Osteocyte (in vitro differentiated cells): ENCODE measurements at regions not wholly inside any gene's neighbourhood (a gene's known extent, or its start where the extent isn't known, plus 50 kb on each side); places are given as distances from the start of the nearest gene placed in this dataset.

Source experiments
- DNase-seq: peaks from one replicate; pipeline ENCODE4 v3.0.0; 2021; ENCODE audit warnings: mixed read lengths; ENCODE audit not compliant: unreplicated experiment; ENCODE audit errors: extremely low spot score
- H3K27ac Mint-ChIP-seq: one replicate; pipeline ENCODE4 v1.8.0; 2021; ENCODE audit warnings: mild to moderate bottlenecking, mixed read lengths; ENCODE audit not compliant: unreplicated experiment
- H3K27me3 Mint-ChIP-seq: one replicate; pipeline ENCODE4 v1.8.0; 2021; ENCODE audit warnings: mixed read lengths; ENCODE audit not compliant: unreplicated experiment
- H3K36me3 Mint-ChIP-seq: one replicate; pipeline ENCODE4 v1.8.0; 2021; ENCODE audit warnings: mixed read lengths; ENCODE audit not compliant: unreplicated experiment
- H3K4me1 Mint-ChIP-seq: one replicate; pipeline ENCODE4 v1.8.0; 2021; ENCODE audit warnings: mixed read lengths; ENCODE audit not compliant: unreplicated experiment
- H3K4me3 Mint-ChIP-seq: one replicate; pipeline ENCODE4 v1.8.0; 2021; ENCODE audit warnings: mild to moderate bottlenecking, moderate library complexity, mixed read lengths; ENCODE audit not compliant: unreplicated experiment
- H3K9me3 Mint-ChIP-seq: one replicate; pipeline ENCODE4 v1.8.0; 2021; ENCODE audit warnings: mixed read lengths; ENCODE audit not compliant: unreplicated experiment
- CTCF ChIP-seq: fragments of 200-600 bp; sonication (generic); IDR thresholded peaks from 2 replicates; pipeline ENCODE4 v1.5.0; 2021; ENCODE audit warnings: antibody characterized with exemption, mild to moderate bottlenecking, moderate library complexity

GRCh38 chr2:2660789-2661355, 329.8 kb upstream of the MYT1L start:
- no peaks in the 10 kb centered on the region for H3K36me3 Mint-ChIP-seq
- H3K27ac Mint-ChIP-seq = no peak overlapping the region
- TF ChIP-seq CTCF = no peak
- H3K27me3 Mint-ChIP-seq = no peaks in the 10 kb centered on the region
- H3K9me3 Mint-ChIP-seq = peaks cover 13% of the 10 kb centered on the region
- no peak overlapping the region for H3K4me3 Mint-ChIP-seq
- H3K4me1 Mint-ChIP-seq = no peaks in the 10 kb centered on the region
- no peak for DNase-seq

GRCh38 chr2:2657121-2657962, 326.3 kb upstream of the MYT1L start:
- DNase-seq = no peak
- Mint-ChIP-seq H3K36me3 (no peaks in the 10 kb centered on the region), H3K9me3 (peaks cover 9% of the 10 kb centered on the region), H3K4me3 (no peak overlapping the region), H3K4me1 (no peaks in the 10 kb centered on the region), H3K27me3 (no peaks in the 10 kb centered on the region), H3K27ac (no peak overlapping the region)
- TF ChIP-seq CTCF = no peak

GRCh38 chr2:2656115-2657011, 325.3 kb upstream of the MYT1L start:
- peaks cover 9% of the 10 kb centered on the region for H3K9me3 Mint-ChIP-seq
- DNase-seq = no peak
- no peaks in the 10 kb centered on the region for H3K27me3 Mint-ChIP-seq
- TF ChIP-seq CTCF = no peak
- H3K4me3 Mint-ChIP-seq = no peak overlapping the region
- H3K4me1 Mint-ChIP-seq = no peaks in the 10 kb centered on the region
- no peak overlapping the region for H3K27ac Mint-ChIP-seq
- no peaks in the 10 kb centered on the region for H3K36me3 Mint-ChIP-seq

GRCh38 chr2:2655453-2656114, 324.5 kb upstream of the MYT1L start:
- H3K4me1 Mint-ChIP-seq = no peaks in the 10 kb centered on the region
- no peaks in the 10 kb centered on the region for H3K36me3 Mint-ChIP-seq
- no peak overlapping the region for H3K27ac Mint-ChIP-seq
- no peak for TF ChIP-seq CTCF
- DNase-seq = no peak
- H3K9me3 Mint-ChIP-seq = peaks cover 8% of the 10 kb centered on the region
- H3K4me3 Mint-ChIP-seq = no peak overlapping the region
- H3K27me3 Mint-ChIP-seq = no peaks in the 10 kb centered on the region
